Lower leg skin (tissue), 4 donors: ENCODE measurements at regions not wholly inside any gene's neighbourhood (a gene's known extent, or its start where the extent isn't known, plus 50 kb on each side); places are given as distances from the start of the nearest gene placed in this dataset.

Source experiments
- DNase-seq, 2 donors: peaks; one replicate each; pipeline ENCODE4 v3.0.0-alpha.2; 2019; ENCODE audit warnings: low spot score in 2 of 2
- H3K4me3 ChIP-seq: fragments of 200-600 bp; sonication (generic); 2 replicates; pipeline ENCODE4 v1.5.1; 2017; ENCODE audit warnings: mild to moderate bottlenecking, low read depth; ENCODE audit not compliant: poor library complexity, severe bottlenecking
- CTCF ChIP-seq, 3 donors: fragments of 450-650 bp; IDR thresholded peaks; one replicate each; pipeline ENCODE4 v1.5.1; 2016; ENCODE audit warnings: antibody characterized with exemption in 3 of 3, mild to moderate bottlenecking in 3 of 3, moderate library complexity in 2 of 3
- POLR2A ChIP-seq, 2 donors: fragments of 450-650 bp; IDR thresholded peaks; one replicate each; pipeline ENCODE4 v1.6.1; 2016 to 2017; ENCODE audit warnings: antibody characterized with exemption in 2 of 2, mild to moderate bottlenecking in 1 of 2, moderate library complexity in 1 of 2
- WGBS, 2 donors: methylation state at CpG; one replicate each; pipeline ENCODE4 v1.1.5; 2018; 5-methylcytosine and 5-hydroxymethylcytosine counted together
- intact Hi-C: fragments of 100-400 bp; cut with DNase I; formaldehyde crosslinking; loops from one replicate; pipeline ENCODE4 v1.15.0; 2023; ENCODE audit warnings: low total_unique reads

DNA sequence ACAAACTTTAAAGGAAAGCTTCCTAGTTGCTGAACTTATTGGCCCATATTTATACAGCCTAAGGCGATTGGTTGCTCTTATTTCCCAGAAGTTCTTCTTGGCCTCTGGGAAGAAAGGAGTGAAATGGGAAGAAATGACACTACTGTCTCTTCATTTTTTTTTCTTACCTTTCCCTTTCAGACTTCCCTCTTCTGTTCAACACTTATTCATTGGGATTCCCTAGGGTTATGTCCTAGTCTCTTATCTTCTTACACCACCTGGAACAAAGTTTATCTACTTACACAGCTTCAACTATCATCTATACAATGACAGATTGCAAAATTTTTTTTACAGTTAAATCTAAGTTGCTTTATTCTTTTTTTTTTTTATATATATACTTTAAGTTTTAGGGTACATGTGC is 68.0 kb downstream of the SNX12 start:
- 27 to 56% methylated on average over 1 of the region's 1 CpG for WGBS, 2 donors
- intact Hi-C loops: no loop called here

DNA sequence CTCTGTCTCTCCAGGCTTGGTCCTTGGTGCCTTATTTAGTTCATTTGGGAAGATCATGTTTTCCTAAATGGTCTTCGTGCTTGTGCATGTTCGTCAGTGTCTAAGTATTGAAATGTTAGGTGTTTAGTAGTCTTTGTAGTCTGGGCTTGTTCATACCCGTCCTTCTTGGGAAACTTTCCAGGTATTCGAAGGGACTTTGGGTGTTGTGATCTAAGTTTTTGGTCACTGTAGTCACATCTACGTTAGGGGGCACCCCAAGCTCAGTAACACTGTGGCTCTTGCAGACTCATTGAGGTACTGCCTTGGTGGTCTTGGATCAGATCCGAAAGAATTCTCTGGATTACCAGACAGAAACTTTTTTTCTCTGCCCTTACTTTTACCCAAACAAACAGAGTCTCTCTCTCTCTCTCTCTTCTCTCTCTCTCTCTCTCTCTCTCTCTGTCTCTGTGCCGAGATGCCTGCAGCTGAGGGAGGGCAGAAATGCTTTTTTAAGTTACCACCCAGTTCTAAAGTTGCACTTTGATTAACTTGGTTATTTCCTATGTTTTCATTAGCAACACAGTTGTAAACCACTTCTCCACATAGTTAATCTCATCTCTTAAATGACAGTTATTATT is 67.6 kb upstream of the SLC7A3 start:
- TF ChIP-seq CTCF (IDR thresholded peaks at IDR 0.05) (no peak), POLR2A (IDR thresholded peaks at IDR 0.05) (no peak)
- no peak overlapping the region for H3K4me3 ChIP-seq
- intact Hi-C loops: no loop called here
- peak in 1 of 2 donors; percentile 19 for DNase-seq
- WGBS, 2 donors: 13 to 16% methylated on average over 7 of the region's 7 CpGs

More for the DNA sequence above, 68.0 kb downstream of the SNX12 start:
- no peak overlapping the region for H3K4me3 ChIP-seq
- TF ChIP-seq POLR2A (IDR thresholded peaks at IDR 0.05): no peak
- TF ChIP-seq CTCF (IDR thresholded peaks at IDR 0.05): no peak
- no peak for DNase-seq

DNA sequence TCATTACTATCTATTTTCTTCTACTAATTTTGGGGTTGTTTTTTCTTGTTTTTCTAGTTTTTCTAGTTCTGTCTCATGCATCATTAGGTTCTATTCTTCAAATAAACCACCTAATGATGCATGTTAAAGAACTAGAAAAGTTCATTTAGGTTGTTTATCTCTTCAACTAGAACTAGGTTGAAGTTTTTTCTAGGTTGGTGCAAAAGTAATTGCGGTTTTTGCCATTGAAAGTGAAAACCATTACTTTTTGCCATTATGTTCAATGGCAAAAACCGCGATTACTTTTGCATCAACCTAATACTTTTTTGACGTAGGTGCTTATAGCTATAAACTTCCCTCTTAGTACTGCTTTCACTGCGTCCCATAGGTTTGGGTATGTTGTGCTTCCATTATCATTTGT is 64.4 kb upstream of the SLC7A3 start:
- intact Hi-C loops: no loop called here

DNA sequence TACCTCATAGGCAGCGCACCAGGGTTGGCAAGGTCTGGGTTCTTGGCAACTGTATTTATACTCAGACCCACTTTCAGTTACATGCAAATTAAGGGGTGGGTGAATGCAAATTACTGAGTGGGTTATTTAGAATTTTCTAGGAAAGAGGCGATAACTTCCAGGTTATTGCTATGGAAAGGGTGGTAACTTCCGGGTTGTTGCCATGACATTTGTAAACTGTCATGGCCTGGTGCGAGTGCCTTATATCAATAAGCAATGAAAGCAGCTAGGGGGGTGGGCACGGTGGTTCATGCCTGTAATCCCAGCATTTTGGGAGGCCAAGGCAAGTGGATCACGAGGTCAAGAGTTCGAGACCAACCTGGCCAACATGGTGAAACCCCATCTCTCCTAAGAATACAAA is 57.5 kb upstream of the SLC7A3 start:
- WGBS, 2 donors: 84 to 92% methylated on average over 7 of the region's 7 CpGs
- no peak overlapping the region for H3K4me3 ChIP-seq
- no peak for TF ChIP-seq CTCF (IDR thresholded peaks at IDR 0.05)
- no peak for TF ChIP-seq POLR2A (IDR thresholded peaks at IDR 0.05)
- DNase-seq: no peak
- intact Hi-C loops: no loop called here

More for the DNA sequence above, 64.4 kb upstream of the SLC7A3 start:
- DNase-seq: no peak
- no peak for TF ChIP-seq POLR2A (IDR thresholded peaks at IDR 0.05)
- TF ChIP-seq CTCF (IDR thresholded peaks at IDR 0.05): no peak
- 83 to 95% methylated on average over 5 of the region's 5 CpGs for WGBS, 2 donors
- H3K4me3 ChIP-seq: no peak overlapping the region
